Stimulated activated memory B cell treated with anti-CD40 and anti-IgM and Interleukin-4, amounts not matched to agents 10 μg/mL and 1 μg/mL and 100 μg/mL, for 72 hours (primary cell): ENCODE measurements at regions not wholly inside any gene's neighbourhood (a gene's known extent, or its start where the extent isn't known, plus 50 kb on each side); places are given as distances from the start of the nearest gene placed in this dataset.
"Not testable (repeated sequence)": the region's sequence is repeated elsewhere in the genome, so short reads cannot be mapped to it uniquely, and the experiment has no call there.

Experiments
- ATAC-seq: fragments of 150-1000 bp; cut with Tn5 transposase; 2 replicates; pipeline ENCODE4 v1.10.0; 2021
- H3K27ac Mint-ChIP-seq: one replicate; pipeline ENCODE4 v1.8.0; 2022; ENCODE audit warnings: mild to moderate bottlenecking, mixed read lengths
- H3K27me3 Mint-ChIP-seq: one replicate; pipeline ENCODE4 v1.8.0; 2022; ENCODE audit warnings: mixed read lengths
- H3K36me3 Mint-ChIP-seq: one replicate; pipeline ENCODE4 v1.8.0; 2022; ENCODE audit warnings: mixed read lengths
- H3K4me1 Mint-ChIP-seq: one replicate; pipeline ENCODE4 v1.8.0; 2022; ENCODE audit warnings: mixed read lengths
- H3K4me3 Mint-ChIP-seq: one replicate; pipeline ENCODE4 v1.8.0; 2022; ENCODE audit warnings: mild to moderate bottlenecking, moderate library complexity, mixed read lengths
- H3K9me3 Mint-ChIP-seq: one replicate; pipeline ENCODE4 v1.8.0; 2022; ENCODE audit warnings: mixed read lengths

- H3K36me3 Mint-ChIP-seq, result no peaks in the 10 kb centered on the region
- ATAC-seq, result no peak
Measured at GRCh38 chr5:130773813-130774212, 391.2 kb downstream of the HINT1 start.

DNA sequence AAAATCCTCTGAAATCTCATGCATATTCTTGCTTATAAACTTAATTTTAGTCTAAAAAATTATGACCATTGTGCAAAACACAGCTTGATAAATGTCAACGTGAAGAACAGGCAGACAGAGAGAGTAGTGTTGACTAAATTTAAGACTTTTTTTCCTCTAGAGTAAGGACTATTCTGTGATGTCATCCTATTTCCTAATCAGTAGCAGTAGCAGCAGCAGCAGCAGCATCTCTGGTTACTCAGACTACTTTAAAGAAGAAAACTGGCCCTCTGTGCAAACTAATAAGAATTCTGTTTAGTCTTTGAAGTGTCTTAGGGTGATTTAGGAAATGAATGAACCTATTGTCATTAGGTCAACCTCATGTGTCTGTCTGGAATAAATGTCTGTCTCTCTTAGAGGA is 403.0 kb downstream of the HINT1 start:
- Mint-ChIP-seq H3K4me3 (no peak overlapping the region), H3K36me3 (no peaks in the 10 kb centered on the region), H3K27ac (no peak overlapping the region), H3K27me3 (no peaks in the 10 kb centered on the region), H3K4me1 (no peaks in the 10 kb centered on the region), H3K9me3 (peaks cover 6% of the 10 kb centered on the region)
- no peak for ATAC-seq

More at GRCh38 chr5:130773813-130774212, 391.2 kb downstream of the HINT1 start:
- Mint-ChIP-seq H3K4me1 (no peaks in the 10 kb centered on the region), H3K4me3 (no peak overlapping the region), H3K27me3 (peaks cover 21% of the 10 kb centered on the region), H3K27ac (no peak overlapping the region), H3K9me3 (no peaks in the 10 kb centered on the region)

- Mint-ChIP-seq H3K36me3 (no peaks in the 10 kb centered on the region), H3K27me3 (no peaks in the 10 kb centered on the region), H3K9me3 (peaks cover under 1% of the 10 kb centered on the region), H3K4me1 (no peaks in the 10 kb centered on the region), H3K4me3 (no peak overlapping the region), H3K27ac (no peak overlapping the region)
- no peak for ATAC-seq
Measured at GRCh38 chr5:130759061-130759460, 406.0 kb downstream of the HINT1 start.

DNA sequence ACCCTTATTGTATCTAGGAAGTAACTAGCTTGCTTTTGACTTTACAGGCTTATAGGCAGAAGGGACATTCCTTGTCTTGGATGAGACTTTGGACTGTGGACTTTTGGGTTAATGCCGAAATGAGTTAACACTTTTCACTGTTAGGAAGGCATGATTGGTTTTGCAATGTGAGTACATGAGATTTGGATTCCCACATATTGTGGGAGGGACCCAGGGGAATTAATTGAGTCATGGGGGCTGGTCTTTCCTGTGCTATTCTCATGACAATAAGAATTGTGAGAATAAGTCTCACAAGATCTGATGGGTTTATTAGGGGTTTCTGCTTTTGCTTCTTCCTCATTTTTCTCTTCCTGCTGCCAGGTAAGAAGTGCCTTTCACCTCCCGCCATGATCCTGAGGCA is 417.5 kb downstream of the HINT1 start:
- Mint-ChIP-seq H3K4me3 (no peak overlapping the region), H3K9me3 (peaks cover 5% of the 10 kb centered on the region), H3K27me3 (no peaks in the 10 kb centered on the region), H3K27ac (no peak overlapping the region), H3K36me3 (no peaks in the 10 kb centered on the region), H3K4me1 (no peaks in the 10 kb centered on the region)
- ATAC-seq, result no peak

DNA sequence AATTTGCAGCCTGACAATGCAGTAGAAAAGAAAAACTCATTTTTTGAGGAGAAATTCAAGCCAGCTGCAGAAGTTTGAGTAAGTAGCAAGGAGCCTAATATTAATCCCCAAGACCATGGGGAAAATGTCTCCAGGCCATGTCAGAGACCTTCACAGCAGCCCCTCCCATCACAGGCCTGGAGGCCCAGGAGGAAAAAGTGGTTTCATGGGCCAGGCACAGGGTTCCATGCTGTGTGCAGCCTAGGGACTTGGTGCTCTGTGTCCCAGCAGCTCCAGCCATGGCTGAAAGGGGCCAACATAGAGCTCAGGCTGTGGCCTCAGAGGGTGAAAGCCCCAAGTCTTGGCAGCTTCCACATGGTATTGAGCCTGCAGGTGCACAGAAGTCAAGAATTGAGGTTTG is 418.4 kb downstream of the HINT1 start:
- H3K4me3 Mint-ChIP-seq, H3K9me3 Mint-ChIP-seq, H3K36me3 Mint-ChIP-seq, H3K27ac Mint-ChIP-seq, H3K27me3 Mint-ChIP-seq, ATAC-seq, H3K4me1 Mint-ChIP-seq: not testable (repeated sequence)

- Mint-ChIP-seq H3K9me3 (peaks cover 14% of the 10 kb centered on the region), H3K36me3 (no peaks in the 10 kb centered on the region), H3K4me3 (no peak overlapping the region), H3K4me1 (no peaks in the 10 kb centered on the region), H3K27me3 (no peaks in the 10 kb centered on the region), H3K27ac (no peak overlapping the region)
- ATAC-seq, result no peak
Measured at GRCh38 chr5:130743092-130743491, 422.0 kb downstream of the HINT1 start.

DNA sequence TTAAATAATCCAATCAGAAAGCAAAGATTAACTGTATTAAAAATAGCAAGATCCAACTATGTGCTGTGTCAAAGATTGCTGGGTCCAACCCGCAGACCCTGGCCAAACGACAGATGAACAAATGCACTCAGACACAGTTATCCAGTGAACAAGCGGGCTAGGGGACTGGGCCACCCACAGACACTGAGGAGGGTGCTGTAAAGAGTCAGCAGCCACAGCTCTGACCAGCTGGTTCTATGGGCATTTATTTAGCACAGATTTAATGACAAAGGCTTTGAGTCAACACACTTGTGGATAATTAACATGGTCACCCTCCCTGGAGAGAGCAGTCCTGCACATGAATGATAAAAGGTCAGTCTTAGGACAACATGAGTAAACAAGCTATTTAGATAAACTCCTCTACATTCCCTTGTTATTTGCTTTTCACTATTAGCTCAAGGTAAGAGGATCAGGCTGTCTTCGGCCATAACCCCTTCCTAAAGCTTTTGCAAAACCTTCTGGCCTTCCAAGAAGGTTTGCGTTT is 424.9 kb downstream of the HINT1 start:
- Mint-ChIP-seq H3K4me1 (no peaks in the 10 kb centered on the region), H3K4me3 (no peak overlapping the region), H3K36me3 (no peaks in the 10 kb centered on the region), H3K27ac (no peak overlapping the region), H3K27me3 (no peaks in the 10 kb centered on the region), H3K9me3 (peaks cover 12% of the 10 kb centered on the region)
- ATAC-seq, result no peak

DNA sequence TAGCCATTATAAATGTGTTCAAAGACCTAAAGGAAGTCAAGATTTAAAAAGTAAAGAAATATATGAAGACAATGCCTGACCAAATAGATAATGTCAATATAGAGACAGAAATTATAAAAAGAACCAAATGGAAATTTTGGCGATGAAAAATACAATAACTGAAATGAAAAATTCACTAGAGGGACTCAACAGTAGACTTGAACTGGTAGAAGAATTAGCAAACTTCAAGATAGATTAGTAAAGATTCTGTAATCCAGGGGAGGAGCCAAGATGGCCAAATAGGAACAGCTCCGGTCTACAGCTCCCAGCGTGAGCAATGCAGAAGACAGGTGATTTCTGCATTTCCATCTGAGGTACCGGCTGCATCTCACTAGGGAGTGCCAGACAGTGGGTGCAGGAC is 433.2 kb downstream of the HINT1 start:
- ATAC-seq, result no peak
- no peaks in the 10 kb centered on the region for H3K36me3 Mint-ChIP-seq
- H3K4me1 Mint-ChIP-seq, result no peaks in the 10 kb centered on the region
- H3K9me3 Mint-ChIP-seq, result peaks cover 7% of the 10 kb centered on the region
- no peak overlapping the region for H3K27ac Mint-ChIP-seq
- H3K27me3 Mint-ChIP-seq, result no peaks in the 10 kb centered on the region
- no peak overlapping the region for H3K4me3 Mint-ChIP-seq

DNA sequence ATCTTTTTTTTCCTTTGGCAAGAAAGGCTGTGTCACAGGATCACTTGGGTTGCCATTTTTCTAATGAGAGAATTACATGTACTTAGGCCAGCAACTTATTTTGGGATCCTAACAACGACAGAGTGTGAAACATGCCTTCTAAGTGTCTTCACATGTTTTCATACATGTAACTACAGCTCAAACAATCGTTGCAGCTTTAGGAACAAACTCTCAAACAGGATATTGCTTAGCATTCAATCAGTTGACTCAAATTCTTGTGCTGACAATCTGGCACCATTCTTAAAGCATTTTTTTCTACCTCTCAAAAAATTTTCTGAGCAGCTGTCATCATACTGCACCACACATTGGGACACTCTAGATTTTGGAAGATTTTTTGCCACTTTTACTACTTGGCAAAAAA is 435.5 kb downstream of the HINT1 start:
- Mint-ChIP-seq H3K36me3 (no peaks in the 10 kb centered on the region), H3K27me3 (no peaks in the 10 kb centered on the region)

GRCh38 chr5:130727830-130728229 is 437.2 kb downstream of the HINT1 start:
- ATAC-seq, result no peak
- Mint-ChIP-seq H3K9me3 (peaks cover 7% of the 10 kb centered on the region), H3K27ac (no peak overlapping the region), H3K36me3 (no peaks in the 10 kb centered on the region), H3K27me3 (no peaks in the 10 kb centered on the region), H3K4me3 (no peak overlapping the region), H3K4me1 (no peaks in the 10 kb centered on the region)

More for the DNA sequence above, 435.5 kb downstream of the HINT1 start:
- no peak overlapping the region for H3K27ac Mint-ChIP-seq
- H3K4me3 Mint-ChIP-seq, result no peak overlapping the region
- no peak for ATAC-seq
- peaks cover 7% of the 10 kb centered on the region for H3K9me3 Mint-ChIP-seq
- no peaks in the 10 kb centered on the region for H3K4me1 Mint-ChIP-seq

DNA sequence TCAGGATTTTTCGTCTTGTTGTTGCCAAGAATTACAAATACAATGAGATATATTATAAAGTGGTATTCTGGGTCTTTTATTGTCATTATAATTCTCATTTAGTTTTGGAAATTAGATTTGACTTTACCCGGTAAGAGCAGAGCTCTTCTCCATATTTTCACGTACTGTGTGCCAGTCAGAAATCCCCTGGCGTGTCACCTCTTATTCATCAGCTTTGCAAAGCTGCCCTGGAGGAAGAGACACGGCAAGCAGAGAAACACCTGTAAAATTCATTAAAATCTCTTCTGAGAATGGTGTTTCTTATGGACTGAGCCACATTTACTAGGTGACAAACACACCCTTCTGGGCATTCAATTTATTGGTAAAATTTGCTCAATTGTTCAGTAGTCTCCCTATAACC is 440.4 kb downstream of the HINT1 start:
- H3K4me1 Mint-ChIP-seq, result no peaks in the 10 kb centered on the region

DNA sequence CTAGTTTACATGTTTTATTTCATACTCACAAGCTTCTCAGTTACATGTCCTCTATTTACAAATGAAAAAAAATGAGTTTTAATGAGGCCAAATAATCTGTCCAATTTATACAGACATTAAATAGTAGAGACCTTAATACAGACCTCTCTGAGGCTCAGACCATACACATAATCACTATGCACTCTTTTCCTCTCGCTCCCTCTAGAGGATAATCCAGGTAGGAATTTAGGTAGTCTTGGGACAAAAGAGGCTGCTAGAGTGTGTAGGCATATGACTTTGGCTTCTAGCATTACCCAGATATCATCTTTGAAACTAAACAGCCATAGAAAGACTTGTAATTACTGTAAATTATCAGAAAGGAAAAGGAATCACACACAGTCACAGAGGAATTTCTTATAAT is 444.7 kb downstream of the HINT1 start:
- Mint-ChIP-seq H3K27ac (no peak overlapping the region), H3K4me1 (no peaks in the 10 kb centered on the region), H3K4me3 (no peak overlapping the region), H3K27me3 (no peaks in the 10 kb centered on the region), H3K36me3 (no peaks in the 10 kb centered on the region), H3K9me3 (no peaks in the 10 kb centered on the region)
- no peak for ATAC-seq

More for the DNA sequence above, 440.4 kb downstream of the HINT1 start:
- H3K36me3 Mint-ChIP-seq, result no peaks in the 10 kb centered on the region
- no peaks in the 10 kb centered on the region for H3K27me3 Mint-ChIP-seq
- H3K27ac Mint-ChIP-seq, result no peak overlapping the region
- no peaks in the 10 kb centered on the region for H3K9me3 Mint-ChIP-seq
- no peak for ATAC-seq
- no peak overlapping the region for H3K4me3 Mint-ChIP-seq

GRCh38 chr5:130715541-130715940 is 449.5 kb downstream of the HINT1 start:
- Mint-ChIP-seq H3K27me3 (no peaks in the 10 kb centered on the region), H3K36me3 (no peaks in the 10 kb centered on the region), H3K4me3 (no peak overlapping the region), H3K4me1 (no peaks in the 10 kb centered on the region), H3K27ac (no peak overlapping the region), H3K9me3 (no peaks in the 10 kb centered on the region)
- no peak for ATAC-seq

GRCh38 chr5:130714200-130714599 is 450.9 kb downstream of the HINT1 start:
- no peaks in the 10 kb centered on the region for H3K9me3 Mint-ChIP-seq
- no peaks in the 10 kb centered on the region for H3K4me1 Mint-ChIP-seq
- H3K4me3 Mint-ChIP-seq, result no peak overlapping the region
- H3K27ac Mint-ChIP-seq, result no peak overlapping the region
- no peaks in the 10 kb centered on the region for H3K36me3 Mint-ChIP-seq
- ATAC-seq, result no peak
- H3K27me3 Mint-ChIP-seq, result no peaks in the 10 kb centered on the region

GRCh38 chr5:130712324-130712723 is 452.7 kb downstream of the HINT1 start:
- H3K4me1 Mint-ChIP-seq, result no peaks in the 10 kb centered on the region
- ATAC-seq, result no peak
- H3K9me3 Mint-ChIP-seq, result no peaks in the 10 kb centered on the region
- H3K27ac Mint-ChIP-seq, result no peak overlapping the region
- no peaks in the 10 kb centered on the region for H3K36me3 Mint-ChIP-seq
- H3K27me3 Mint-ChIP-seq, result no peaks in the 10 kb centered on the region
- no peak overlapping the region for H3K4me3 Mint-ChIP-seq

GRCh38 chr5:130710596-130710995 is 454.5 kb downstream of the HINT1 start:
- no peaks in the 10 kb centered on the region for H3K36me3 Mint-ChIP-seq
- H3K4me1 Mint-ChIP-seq, result no peaks in the 10 kb centered on the region
- H3K27ac Mint-ChIP-seq, result no peak overlapping the region
- no peak overlapping the region for H3K4me3 Mint-ChIP-seq
- no peaks in the 10 kb centered on the region for H3K9me3 Mint-ChIP-seq
- ATAC-seq, result no peak
- no peaks in the 10 kb centered on the region for H3K27me3 Mint-ChIP-seq

DNA sequence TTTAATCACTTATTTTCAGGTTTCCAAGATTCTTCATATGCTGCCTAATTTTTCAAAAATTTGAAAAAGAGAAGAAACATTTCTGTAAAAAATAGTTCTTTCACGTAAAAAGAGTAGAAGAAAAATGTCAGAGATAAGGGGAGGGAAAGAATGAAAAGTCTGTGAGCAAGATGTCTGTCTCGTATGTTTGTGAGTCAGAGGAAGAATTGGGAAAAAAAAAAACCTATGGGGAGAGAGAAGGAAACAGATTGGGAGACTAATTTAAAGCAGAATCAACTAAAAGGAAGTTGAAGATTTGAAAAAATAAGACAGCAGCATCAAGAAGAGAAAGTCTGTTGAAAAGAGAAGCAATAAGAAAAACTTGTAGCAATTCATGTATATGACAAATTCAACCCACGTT is 456.3 kb downstream of the HINT1 start:
- Mint-ChIP-seq H3K27me3 (no peaks in the 10 kb centered on the region), H3K9me3 (no peaks in the 10 kb centered on the region), H3K4me1 (no peaks in the 10 kb centered on the region), H3K4me3 (no peak overlapping the region), H3K36me3 (no peaks in the 10 kb centered on the region), H3K27ac (no peak overlapping the region)
- no peak for ATAC-seq
